Peyer's patch (tissue), 4 donors: ENCODE measurements at regions not wholly inside any gene's neighbourhood (a gene's known extent, or its start where the extent isn't known, plus 50 kb on each side); places are given as distances from the start of the nearest gene placed in this dataset.

Experiments
- DNase-seq, 3 donors: peaks; one replicate each; pipeline ENCODE4 v3.0.0-alpha.2; 2017 to 2019
- H3K27ac ChIP-seq, 4 donors: fragments of 200-600 bp; sonication (generic); one replicate each; pipeline ENCODE4 v1.5.1; 2016 to 2019
- H3K27me3 ChIP-seq, 2 donors: fragments of 200-600 bp; sonication (generic); one replicate each; pipeline ENCODE4 v1.5.1; 2019
- H3K36me3 ChIP-seq, 3 donors: fragments of 200-600 bp; sonication (generic); one replicate each; pipeline ENCODE4 v1.5.1; 2016 to 2019
- H3K4me1 ChIP-seq, 4 donors: fragments of 200-600 bp; sonication (generic); one replicate each; pipeline ENCODE4 v1.5.1; 2016 to 2019
- H3K4me3 ChIP-seq, 4 donors: fragments of 200-600 bp; sonication (generic); 1 replicate in 3 of 4; 2 replicates in 1 of 4; pipeline ENCODE4 v1.5.1; 2016 to 2019; ENCODE audit warnings: mild to moderate bottlenecking in 1 of 4
- H3K9me3 ChIP-seq, 4 donors: fragments of 200-600 bp; sonication (generic); one replicate each; pipeline ENCODE4 v1.5.1; 2016 to 2019; ENCODE audit warnings: mild to moderate bottlenecking in 1 of 4
- POLR2A ChIP-seq, 2 donors: fragments of 450-650 bp; IDR thresholded peaks; one replicate each; pipeline ENCODE4 v1.5.1; 2017; ENCODE audit warnings: antibody characterized with exemption in 2 of 2, mild to moderate bottlenecking in 2 of 2, moderate library complexity in 2 of 2
- TF ChIP-seq, protein P1 (sequence below), 6 experiments: fragments of 450-650 bp in 4 of 6; fragments of 200-600 bp in 2 of 6; sonication (generic) in 1 of 6; IDR thresholded peaks; one replicate each; pipeline ENCODE4 v1.5.1; 2017 to 2019; ENCODE audit warnings: antibody characterized with exemption in 6 of 6, mild to moderate bottlenecking in 3 of 6, moderate library complexity in 1 of 6

DNA sequence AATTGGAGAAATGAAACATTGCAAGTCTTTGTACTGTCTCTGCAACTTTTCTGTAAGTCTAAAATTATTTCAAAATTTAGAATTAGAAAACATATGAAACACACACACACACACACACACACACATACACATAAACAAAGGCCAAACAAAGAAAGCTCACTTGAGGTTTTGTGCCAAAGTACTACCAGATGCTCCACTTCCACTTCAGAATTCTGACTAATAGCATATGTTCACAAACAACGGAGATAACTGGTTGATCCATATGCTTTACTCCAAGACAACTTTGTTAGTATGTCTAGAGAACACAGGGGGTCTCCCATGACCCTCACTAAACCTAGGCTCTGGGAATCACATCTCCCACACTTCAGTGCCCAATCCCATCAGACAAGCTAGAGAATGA is 133.8 kb upstream of the CLEC14A start:
- H3K4me3 ChIP-seq, result no peak overlapping the region
- no peak for DNase-seq
- no peak overlapping the region for H3K27ac ChIP-seq
- TF ChIP-seq, protein P1, sequence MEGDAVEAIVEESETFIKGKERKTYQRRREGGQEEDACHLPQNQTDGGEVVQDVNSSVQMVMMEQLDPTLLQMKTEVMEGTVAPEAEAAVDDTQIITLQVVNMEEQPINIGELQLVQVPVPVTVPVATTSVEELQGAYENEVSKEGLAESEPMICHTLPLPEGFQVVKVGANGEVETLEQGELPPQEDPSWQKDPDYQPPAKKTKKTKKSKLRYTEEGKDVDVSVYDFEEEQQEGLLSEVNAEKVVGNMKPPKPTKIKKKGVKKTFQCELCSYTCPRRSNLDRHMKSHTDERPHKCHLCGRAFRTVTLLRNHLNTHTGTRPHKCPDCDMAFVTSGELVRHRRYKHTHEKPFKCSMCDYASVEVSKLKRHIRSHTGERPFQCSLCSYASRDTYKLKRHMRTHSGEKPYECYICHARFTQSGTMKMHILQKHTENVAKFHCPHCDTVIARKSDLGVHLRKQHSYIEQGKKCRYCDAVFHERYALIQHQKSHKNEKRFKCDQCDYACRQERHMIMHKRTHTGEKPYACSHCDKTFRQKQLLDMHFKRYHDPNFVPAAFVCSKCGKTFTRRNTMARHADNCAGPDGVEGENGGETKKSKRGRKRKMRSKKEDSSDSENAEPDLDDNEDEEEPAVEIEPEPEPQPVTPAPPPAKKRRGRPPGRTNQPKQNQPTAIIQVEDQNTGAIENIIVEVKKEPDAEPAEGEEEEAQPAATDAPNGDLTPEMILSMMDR (IDR thresholded peaks at IDR 0.05), result no peak
- TF ChIP-seq POLR2A (IDR thresholded peaks at IDR 0.05), result no peak
- no peaks in the 10 kb centered on the region for H3K4me1 ChIP-seq
- no peaks in the 10 kb centered on the region for H3K36me3 ChIP-seq
- H3K9me3 ChIP-seq, result no peaks in the 10 kb centered on the region
- no peaks in the 10 kb centered on the region for H3K27me3 ChIP-seq

DNA sequence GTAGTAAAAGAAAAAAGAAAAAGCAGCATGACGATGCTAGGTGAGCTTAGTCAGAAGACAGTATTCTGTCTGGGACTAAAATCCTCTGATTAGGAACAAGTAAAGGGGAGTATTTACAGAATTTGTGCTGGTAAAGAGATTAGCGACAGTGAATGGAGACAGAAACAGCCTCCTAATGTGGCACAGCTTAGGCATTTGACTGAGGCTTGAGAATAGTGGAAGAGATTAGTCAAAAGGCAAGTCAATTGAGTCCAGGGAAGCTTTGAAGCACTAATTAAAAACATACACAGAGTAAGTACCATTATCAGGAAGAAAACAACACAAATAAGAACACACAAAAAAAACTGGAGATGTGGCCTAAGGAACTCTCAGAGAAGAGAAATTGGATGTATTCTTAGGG is 131.9 kb upstream of the CLEC14A start:
- H3K9me3 ChIP-seq, result no peaks in the 10 kb centered on the region
- H3K4me3 ChIP-seq, result no peak overlapping the region
- no peak for DNase-seq
- no peaks in the 10 kb centered on the region for H3K4me1 ChIP-seq
- H3K27ac ChIP-seq, result no peak overlapping the region
- H3K27me3 ChIP-seq, result no peaks in the 10 kb centered on the region
- no peaks in the 10 kb centered on the region for H3K36me3 ChIP-seq
- TF ChIP-seq, protein P1 (IDR thresholded peaks at IDR 0.05), result no peak
- no peak for TF ChIP-seq POLR2A (IDR thresholded peaks at IDR 0.05)

DNA sequence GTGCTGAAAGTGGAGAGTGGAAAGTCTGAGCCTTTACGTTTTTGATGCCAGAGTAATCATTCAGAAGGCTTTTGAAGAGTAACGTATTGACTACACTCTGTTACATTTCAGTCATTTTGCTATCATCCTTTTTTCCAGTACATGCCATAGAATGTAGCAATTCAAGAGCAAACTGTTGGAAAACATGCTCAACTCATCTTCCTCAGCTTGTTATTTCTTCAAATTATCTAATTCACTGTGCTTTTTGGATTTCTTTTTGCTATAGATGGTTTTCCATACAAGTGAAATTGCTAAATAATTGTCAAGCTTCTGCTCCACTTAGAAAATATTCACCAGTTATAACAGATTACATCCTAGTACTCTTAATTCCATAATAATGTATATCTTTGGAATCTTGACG is 129.9 kb upstream of the CLEC14A start:
- Histone ChIP-seq H3K27me3 (no peaks in the 10 kb centered on the region), H3K4me3 (no peak overlapping the region), H3K27ac (no peak overlapping the region), H3K4me1 (no peaks in the 10 kb centered on the region), H3K9me3 (no peaks in the 10 kb centered on the region), H3K36me3 (no peaks in the 10 kb centered on the region)
- DNase-seq, result no peak
- TF ChIP-seq, protein P1 (IDR thresholded peaks at IDR 0.05), result no peak
- no peak for TF ChIP-seq POLR2A (IDR thresholded peaks at IDR 0.05)

DNA sequence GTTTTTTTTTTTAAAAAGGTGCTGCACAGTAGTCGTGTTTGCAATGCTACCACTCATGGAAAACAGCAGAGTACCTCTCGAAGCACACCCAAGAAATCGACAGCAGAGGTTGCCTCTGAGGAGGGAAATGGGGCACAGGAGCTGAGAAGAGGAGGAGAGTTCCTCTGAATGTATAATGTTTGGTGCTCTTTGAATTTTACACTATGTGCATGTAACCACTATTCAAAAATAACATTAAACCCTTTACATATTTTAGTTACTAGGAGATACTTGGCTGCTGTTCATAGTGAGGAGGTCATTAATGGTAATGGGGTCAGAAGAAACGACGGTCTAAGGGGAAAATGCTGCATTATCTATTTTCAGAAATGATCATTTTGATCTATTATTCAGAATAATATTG is 129.4 kb upstream of the CLEC14A start:
- Histone ChIP-seq H3K36me3 (no peaks in the 10 kb centered on the region), H3K27me3 (no peaks in the 10 kb centered on the region), H3K9me3 (no peaks in the 10 kb centered on the region), H3K27ac (no peak overlapping the region), H3K4me1 (no peaks in the 10 kb centered on the region), H3K4me3 (no peak overlapping the region)
- no peak for DNase-seq
- no peak for TF ChIP-seq POLR2A (IDR thresholded peaks at IDR 0.05)
- TF ChIP-seq, protein P1 (IDR thresholded peaks at IDR 0.05), result no peak

DNA sequence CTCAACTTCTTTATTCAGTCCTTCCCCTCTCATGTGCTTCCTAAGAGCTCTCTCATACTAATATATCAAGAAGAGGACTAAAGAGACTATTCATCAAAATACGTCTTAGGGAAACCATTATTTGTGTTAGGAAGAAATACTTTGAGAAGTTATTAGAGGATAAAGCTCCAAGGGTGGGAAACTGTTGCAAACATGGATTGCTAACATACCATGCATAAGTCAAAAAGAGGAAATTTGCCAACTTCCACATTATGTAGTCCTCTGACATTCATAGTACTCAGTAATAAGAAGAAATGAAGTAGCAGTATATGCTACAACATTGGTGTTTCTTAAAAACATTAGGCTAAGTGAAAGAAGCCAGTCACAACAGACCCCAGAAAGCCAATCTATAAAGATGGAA is 128.8 kb upstream of the CLEC14A start:
- Histone ChIP-seq H3K4me3 (no peak overlapping the region), H3K27me3 (no peaks in the 10 kb centered on the region), H3K9me3 (no peaks in the 10 kb centered on the region), H3K27ac (no peak overlapping the region), H3K4me1 (no peaks in the 10 kb centered on the region), H3K36me3 (no peaks in the 10 kb centered on the region)
- no peak for DNase-seq
- no peak for TF ChIP-seq POLR2A (IDR thresholded peaks at IDR 0.05)
- TF ChIP-seq, protein P1 (IDR thresholded peaks at IDR 0.05), result no peak

DNA sequence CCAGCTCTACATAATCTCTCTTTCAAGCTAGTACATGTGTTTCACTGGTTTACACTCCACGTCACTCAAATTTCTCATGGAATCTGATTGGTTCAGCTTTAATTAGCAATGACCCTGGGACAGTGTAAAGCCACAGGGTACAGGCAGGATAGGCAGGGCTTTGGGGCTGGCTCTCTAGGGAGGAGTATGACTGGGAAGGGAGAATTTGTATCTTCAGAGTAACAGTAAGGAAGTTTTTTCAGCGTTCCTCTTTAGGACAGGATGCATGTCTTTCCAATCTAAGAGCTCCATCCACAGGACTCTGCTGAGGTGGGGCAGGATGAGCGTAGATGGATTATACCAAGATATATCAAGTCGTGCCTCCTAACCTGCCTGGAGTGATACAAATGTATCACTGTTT is 112.0 kb upstream of the CLEC14A start:
- TF ChIP-seq POLR2A (IDR thresholded peaks at IDR 0.05), result no peak
- no peaks in the 10 kb centered on the region for H3K36me3 ChIP-seq
- no peaks in the 10 kb centered on the region for H3K27me3 ChIP-seq
- DNase-seq, result no peak
- H3K27ac ChIP-seq, result no peak overlapping the region
- no peak overlapping the region for H3K4me3 ChIP-seq
- H3K9me3 ChIP-seq, result no peaks in the 10 kb centered on the region
- H3K4me1 ChIP-seq, result no peaks in the 10 kb centered on the region
